ENCODE measurements at regions not wholly inside any gene's neighbourhood (a gene's known extent, or its start where the extent isn't known, plus 50 kb on each side); places are given as distances from the start of the nearest gene placed in this dataset.

GRCh38 chr4:81659051-81659450 lies 187.3 kb upstream of the RASGEF1B start:
- H3K9me3 ChIP-seq (replicated peaks in 1 of 3): no peaks in the 10 kb centered on the region
- H3K27me3 ChIP-seq: no peaks in the 10 kb centered on the region
- no peaks in the 10 kb centered on the region for H3K36me3 ChIP-seq (replicated peaks in 1 of 2)
- no peak overlapping the region for H3K4me3 ChIP-seq
- no peak for TF ChIP-seq CTCF (IDR thresholded peaks at IDR 0.05)
- no peak for TF ChIP-seq POLR2A (IDR thresholded peaks at IDR 0.05)
- no peak overlapping the region for H3K27ac ChIP-seq
- intact Hi-C loops (cut with DNase I): no loop called here
- H3K4me1 ChIP-seq (replicated peaks in 1 of 2): no peaks in the 10 kb centered on the region
- no peak for DNase-seq

- no peaks in the 10 kb centered on the region for H3K9me3 ChIP-seq (replicated peaks in 1 of 3)
- H3K36me3 ChIP-seq (replicated peaks in 1 of 2): no peaks in the 10 kb centered on the region
- H3K27ac ChIP-seq: no peak overlapping the region
- peaks cover 0 to 8% of the 10 kb centered on the region in 2 donors for H3K4me1 ChIP-seq (replicated peaks in 1 of 2)
- no peak for TF ChIP-seq CTCF (IDR thresholded peaks at IDR 0.05)
- no peak for TF ChIP-seq POLR2A (IDR thresholded peaks at IDR 0.05)
- WGBS, 4 donors: 68 to 77% (median 72%) methylated on average over 2 of the region's 2 CpGs
- H3K27me3 ChIP-seq: no peaks in the 10 kb centered on the region
- H3K4me3 ChIP-seq: no peak overlapping the region
- DNase-seq: no peak
- intact Hi-C loops (cut with DNase I): no loop called here
Observed at GRCh38 chr4:81652069-81652478, 180.4 kb upstream of the RASGEF1B start.

GRCh38 chr4:81651243-81651899 lies 179.7 kb upstream of the RASGEF1B start:
- Histone ChIP-seq H3K36me3 (replicated peaks in 1 of 2) (no peaks in the 10 kb centered on the region), H3K4me3 (no peak overlapping the region), H3K27me3 (no peaks in the 10 kb centered on the region), H3K9me3 (replicated peaks in 1 of 3) (no peaks in the 10 kb centered on the region), H3K4me1 (replicated peaks in 1 of 2) (peaks cover 0 to 8% of the 10 kb centered on the region in 2 donors), H3K27ac (no peak overlapping the region)
- 35 to 57% (median 39%) methylated on average over 1 of the region's 1 CpG for WGBS, 4 donors
- TF ChIP-seq POLR2A (IDR thresholded peaks at IDR 0.05): no peak
- no peak for TF ChIP-seq CTCF (IDR thresholded peaks at IDR 0.05)
- no peak for DNase-seq
- intact Hi-C loops (cut with DNase I): no loop called here

- no peak for DNase-seq
- H3K4me1 ChIP-seq (replicated peaks in 1 of 2): peaks cover 0 to 8% of the 10 kb centered on the region in 2 donors
- WGBS, 4 donors: 35 to 42% (median 38%) methylated on average over 3 of the region's 3 CpGs
- H3K27ac ChIP-seq: no peak overlapping the region
- no peak overlapping the region for H3K4me3 ChIP-seq
- no peaks in the 10 kb centered on the region for H3K9me3 ChIP-seq (replicated peaks in 1 of 3)
- H3K27me3 ChIP-seq: no peaks in the 10 kb centered on the region
- intact Hi-C loops (cut with DNase I): no loop called here
- H3K36me3 ChIP-seq (replicated peaks in 1 of 2): no peaks in the 10 kb centered on the region
- no peak for TF ChIP-seq POLR2A (IDR thresholded peaks at IDR 0.05)
Observed at GRCh38 chr4:81650606-81651242, 179.0 kb upstream of the RASGEF1B start.
